ENCODE measurements at regions not wholly inside any gene's neighbourhood (a gene's known extent, or its start where the extent isn't known, plus 50 kb on each side); places are given as distances from the start of the nearest gene placed in this dataset.

- no peak for DNase-seq (ENCODE audit: low spot score)
These were observed 55.7 kb upstream of the IRX4 start for GRCh38 chr5:1938310-1939000.

GRCh38 chr5:1937590-1937989 is 54.9 kb upstream of the IRX4 start:
- DNase-seq (ENCODE audit: low spot score): no peak

GRCh38 chr5:1936901-1937300 is 54.2 kb upstream of the IRX4 start:
- no peak for DNase-seq (ENCODE audit: low spot score)

- no peak for DNase-seq (ENCODE audit: low spot score)
These were observed 53.7 kb upstream of the IRX4 start for GRCh38 chr5:1936413-1936812.

- no peak for DNase-seq (ENCODE audit: low spot score)
These were observed 52.2 kb upstream of the IRX4 start for GRCh38 chr5:1934801-1935429.

- DNase-seq (ENCODE audit: low spot score): no peak
These were observed 51.3 kb upstream of the IRX4 start for GRCh38 chr5:1934056-1934394.

GRCh38 chr5:1933364-1934055 is 50.8 kb upstream of the IRX4 start:
- DNase-seq (ENCODE audit: low spot score): no peak
